Lower lobe of right lung (tissue), 2 donors: ENCODE measurements at regions not wholly inside any gene's neighbourhood (a gene's known extent, or its start where the extent isn't known, plus 50 kb on each side); places are given as distances from the start of the nearest gene placed in this dataset.

ENCODE experiments used
- ATAC-seq, 2 donors: fragments of 200-7000 bp; cut with Tn5 transposase; one replicate each; pipeline ENCODE4 v1.9.1; 2020 to 2022; ENCODE audit warnings: mild to moderate bottlenecking in 2 of 2, moderate library complexity in 2 of 2
- DNase-seq: peaks from one replicate; pipeline ENCODE4 v3.0.0-alpha.2; 2020
- H3K27ac ChIP-seq: fragments of 200-600 bp; one replicate; pipeline ENCODE4 v1.8.0; 2022
- H3K27me3 ChIP-seq: fragments of 200-600 bp; one replicate; pipeline ENCODE4 v1.8.0; 2022; ENCODE audit warnings: low read depth
- H3K36me3 ChIP-seq: fragments of 200-600 bp; one replicate; pipeline ENCODE4 v1.8.0; 2022; ENCODE audit warnings: mild to moderate bottlenecking
- H3K4me1 ChIP-seq: fragments of 200-600 bp; one replicate; pipeline ENCODE4 v1.8.0; 2022
- H3K4me3 ChIP-seq: fragments of 200-600 bp; one replicate; pipeline ENCODE4 v1.8.0; 2022; ENCODE audit warnings: mild to moderate bottlenecking
- H3K9me3 ChIP-seq: fragments of 200-600 bp; one replicate; pipeline ENCODE4 v1.8.0; 2022
- CTCF ChIP-seq: fragments of 200-600 bp; IDR thresholded peaks from one replicate; pipeline ENCODE4 v1.8.0; 2022; ENCODE audit warnings: antibody characterized with exemption, mild to moderate bottlenecking
- intact Hi-C: fragments of 100-400 bp; cut with DNase I; formaldehyde crosslinking; loops from one replicate; pipeline ENCODE4 v1.11.0; 2022
- donor health status: DM: no; HTN: yes; CAD: no; lungs with severe emphysema.

DNA sequence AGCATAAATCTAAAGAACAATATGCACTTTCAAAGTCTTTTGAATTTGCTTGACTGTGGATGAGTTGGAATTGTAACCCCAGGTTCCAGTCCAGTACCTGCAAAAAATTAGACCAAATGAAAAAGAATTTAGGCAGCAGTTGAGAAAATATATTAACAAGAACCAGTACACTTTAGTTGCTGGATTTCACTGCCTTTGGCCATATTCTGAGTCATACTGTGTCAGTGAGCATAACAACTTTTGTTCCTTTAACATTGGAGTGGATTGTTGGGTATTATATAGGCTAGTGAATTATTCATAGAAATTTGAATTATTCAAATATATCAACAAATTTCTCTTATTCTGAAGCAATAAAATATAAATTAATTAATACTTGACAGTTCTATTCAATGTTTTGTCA lies 101.5 kb upstream of the SMAD1 start:
- Histone ChIP-seq H3K9me3 (no peaks in the 10 kb centered on the region), H3K4me1 (no peaks in the 10 kb centered on the region), H3K27me3 (no peaks in the 10 kb centered on the region), H3K27ac (no peak overlapping the region), H3K36me3 (no peaks in the 10 kb centered on the region), H3K4me3 (no peak overlapping the region)
- ATAC-seq (no peak), DNase-seq (no peak)
- no peak for TF ChIP-seq CTCF
- intact Hi-C loops: no loop called here

DNA sequence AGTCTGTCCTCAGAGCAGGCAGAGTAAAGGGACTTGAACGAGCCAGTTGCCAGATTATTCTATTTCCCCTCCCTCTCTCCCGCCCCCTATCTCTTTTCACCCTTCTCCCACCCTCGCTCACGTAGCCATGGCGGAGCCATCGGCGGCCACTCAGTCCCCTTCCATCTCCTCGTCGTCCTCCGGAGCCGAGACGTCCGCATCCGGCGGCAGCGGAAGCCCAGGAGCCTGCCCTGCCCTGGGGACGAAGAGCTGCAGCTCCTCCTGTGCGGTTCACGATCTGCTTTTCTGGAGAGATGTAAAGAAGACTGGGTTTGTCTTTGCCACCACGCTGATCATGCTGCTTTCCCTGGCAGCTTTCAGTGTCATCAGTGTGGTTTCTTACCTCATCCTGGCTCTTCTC lies 106.2 kb upstream of the SMAD1 start:
- intact Hi-C loops: no loop called here

DNA sequence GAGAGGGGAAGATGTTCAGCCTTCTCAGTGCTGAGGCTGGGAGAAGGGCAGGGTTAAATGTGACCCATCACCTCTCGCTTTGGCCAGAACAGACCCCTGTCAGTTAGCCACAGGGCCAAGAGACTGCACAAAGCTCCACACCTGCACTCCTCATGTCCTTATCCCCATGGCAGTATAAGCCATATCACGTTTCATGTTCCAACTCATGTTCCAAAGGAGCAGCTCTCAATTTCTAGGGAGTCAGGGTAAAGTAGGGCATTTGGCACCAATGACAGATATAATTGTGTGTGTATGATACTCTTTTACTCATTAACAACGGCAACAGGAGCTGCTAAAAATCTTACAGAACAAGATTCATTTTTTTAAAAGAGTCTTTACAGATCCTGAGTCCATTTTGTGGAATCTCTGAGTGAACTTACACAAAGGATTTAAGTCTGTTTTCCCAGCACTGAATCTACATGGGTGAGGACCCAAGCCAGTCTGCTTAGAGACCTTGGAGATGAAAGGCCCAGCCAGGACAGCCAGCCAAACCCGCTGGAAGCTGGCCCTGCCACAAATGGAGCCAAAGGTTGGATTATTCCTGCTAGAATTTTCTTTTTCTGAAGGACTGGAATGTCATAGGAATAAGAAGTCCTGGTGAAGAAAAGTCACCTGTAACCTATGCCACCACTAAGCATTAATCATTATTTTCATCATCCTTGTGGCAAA lies 129.1 kb upstream of the SMAD1 start:
- intact Hi-C loops: no loop called here
- ATAC-seq (no peak), DNase-seq (no peak)
- Histone ChIP-seq H3K9me3 (no peaks in the 10 kb centered on the region), H3K36me3 (no peaks in the 10 kb centered on the region), H3K4me1 (no peaks in the 10 kb centered on the region), H3K27me3 (no peaks in the 10 kb centered on the region), H3K4me3 (no peak overlapping the region), H3K27ac (no peak overlapping the region)
- no peak for TF ChIP-seq CTCF

More for the DNA sequence above, 106.2 kb upstream of the SMAD1 start:
- no peaks in the 10 kb centered on the region for H3K27me3 ChIP-seq
- no peak overlapping the region for H3K4me3 ChIP-seq
- ATAC-seq (no peak), DNase-seq (no peak)
- H3K27ac ChIP-seq: no peak overlapping the region
- H3K9me3 ChIP-seq: no peaks in the 10 kb centered on the region
- no peaks in the 10 kb centered on the region for H3K36me3 ChIP-seq
- no peak for TF ChIP-seq CTCF
- H3K4me1 ChIP-seq: no peaks in the 10 kb centered on the region

GRCh38 chr4:145351922-145352321 lies 129.7 kb upstream of the SMAD1 start:
- ATAC-seq: no peak
- intact Hi-C loops: no loop called here
- no peaks in the 10 kb centered on the region for H3K4me1 ChIP-seq
- TF ChIP-seq CTCF: no peak
- H3K36me3 ChIP-seq: no peaks in the 10 kb centered on the region
- no peak overlapping the region for H3K4me3 ChIP-seq
- no peak for DNase-seq
- no peak overlapping the region for H3K27ac ChIP-seq
- H3K9me3 ChIP-seq: no peaks in the 10 kb centered on the region
- H3K27me3 ChIP-seq: no peaks in the 10 kb centered on the region

DNA sequence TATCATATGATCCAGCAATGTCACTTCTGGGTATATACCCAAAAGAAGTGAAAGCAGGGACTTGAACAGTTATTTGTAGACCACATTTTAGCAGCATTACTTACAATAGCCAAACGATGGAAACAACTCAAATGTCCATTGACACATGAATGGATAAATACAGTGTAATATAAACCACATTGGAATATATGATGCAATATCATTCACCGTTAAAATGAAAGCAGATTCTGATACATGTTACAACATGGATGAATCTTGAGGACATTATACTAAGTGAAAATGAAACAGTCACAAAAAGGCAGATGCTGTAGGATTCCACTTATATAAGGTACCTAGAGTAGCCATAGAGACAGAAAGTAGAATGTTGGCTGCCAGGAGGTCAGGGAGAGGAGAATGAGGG lies 130.5 kb upstream of the SMAD1 start:
- DNase-seq (no peak), ATAC-seq (no peak)
- no peaks in the 10 kb centered on the region for H3K9me3 ChIP-seq
- no peaks in the 10 kb centered on the region for H3K27me3 ChIP-seq
- no peaks in the 10 kb centered on the region for H3K36me3 ChIP-seq
- no peak overlapping the region for H3K27ac ChIP-seq
- intact Hi-C loops: no loop called here
- no peaks in the 10 kb centered on the region for H3K4me1 ChIP-seq
- TF ChIP-seq CTCF: no peak
- H3K4me3 ChIP-seq: no peak overlapping the region
